ENCODE measurements at regions not wholly inside any gene's neighbourhood (a gene's known extent, or its start where the extent isn't known, plus 50 kb on each side); places are given as distances from the start of the nearest gene placed in this dataset.

DNA sequence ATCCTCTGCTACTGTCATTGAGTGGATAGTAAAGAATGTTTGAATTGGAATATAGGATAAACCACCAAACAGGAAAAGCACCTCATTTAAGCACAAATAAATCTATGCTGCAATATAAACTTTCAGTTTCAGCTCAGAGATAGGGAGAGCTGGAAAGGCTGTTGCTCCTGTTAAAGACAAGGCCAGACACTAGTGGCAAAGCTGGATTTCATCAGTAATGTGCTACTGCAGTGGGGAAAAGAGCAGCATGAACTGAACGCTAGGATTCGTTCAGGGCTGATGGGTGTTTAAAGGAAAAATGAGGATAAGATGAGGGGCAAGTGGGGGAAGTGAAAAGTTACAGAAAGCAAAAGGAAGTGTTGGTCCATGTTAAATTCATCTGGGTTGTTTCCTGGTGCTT, 775.4 kb upstream of the COBL start:
- TF ChIP-seq, protein P1, sequence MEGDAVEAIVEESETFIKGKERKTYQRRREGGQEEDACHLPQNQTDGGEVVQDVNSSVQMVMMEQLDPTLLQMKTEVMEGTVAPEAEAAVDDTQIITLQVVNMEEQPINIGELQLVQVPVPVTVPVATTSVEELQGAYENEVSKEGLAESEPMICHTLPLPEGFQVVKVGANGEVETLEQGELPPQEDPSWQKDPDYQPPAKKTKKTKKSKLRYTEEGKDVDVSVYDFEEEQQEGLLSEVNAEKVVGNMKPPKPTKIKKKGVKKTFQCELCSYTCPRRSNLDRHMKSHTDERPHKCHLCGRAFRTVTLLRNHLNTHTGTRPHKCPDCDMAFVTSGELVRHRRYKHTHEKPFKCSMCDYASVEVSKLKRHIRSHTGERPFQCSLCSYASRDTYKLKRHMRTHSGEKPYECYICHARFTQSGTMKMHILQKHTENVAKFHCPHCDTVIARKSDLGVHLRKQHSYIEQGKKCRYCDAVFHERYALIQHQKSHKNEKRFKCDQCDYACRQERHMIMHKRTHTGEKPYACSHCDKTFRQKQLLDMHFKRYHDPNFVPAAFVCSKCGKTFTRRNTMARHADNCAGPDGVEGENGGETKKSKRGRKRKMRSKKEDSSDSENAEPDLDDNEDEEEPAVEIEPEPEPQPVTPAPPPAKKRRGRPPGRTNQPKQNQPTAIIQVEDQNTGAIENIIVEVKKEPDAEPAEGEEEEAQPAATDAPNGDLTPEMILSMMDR (conservative IDR thresholded peaks at IDR 0.05 in 1 of 2, IDR thresholded peaks at IDR 0.05 in 1 of 2; ENCODE audit: extremely low read depth in 1 of 2, insufficient read depth in 1 of 2, low read depth in 1 of 2, low read length in 2 of 2), result no peak
- TF ChIP-seq EZH2 (IDR thresholded peaks at IDR 0.05; ENCODE audit: borderline replicate concordance, low read length), result no peak

Data from mammary epithelial cell (primary cell).